Endothelial cell of umbilical vein (primary cell): ENCODE measurements at regions not wholly inside any gene's neighbourhood (a gene's known extent, or its start where the extent isn't known, plus 50 kb on each side); places are given as distances from the start of the nearest gene placed in this dataset.
"Not testable (repeated sequence)": the region's sequence is repeated elsewhere in the genome, so short reads cannot be mapped to it uniquely, and the experiment has no call there.

Source experiments
- BruUV-seq: library from RNA; stranded (reverse); fragments of 400-500 nt; replicated peaks from 2 replicates; lab custom pipeline; 2021; lab: Mats Ljungman, UMichigan
- CTCF ChIA-PET: fragments of 300-600, 350-600 bp; sonication (Branson Sonifier 250); formaldehyde crosslinking; loops from one replicate; lab custom pipeline; 2021; ENCODE audit warnings: antibody characterized with exemption, inconsistent platforms; lab: Charles Lee
- POLR2A ChIA-PET: fragments of 300-600, 350-600 bp; sonication (Branson Sonifier 250); formaldehyde crosslinking; loops from one replicate; lab custom pipeline; 2021; ENCODE audit warnings: antibody characterized with exemption, inconsistent platforms; lab: Charles Lee
- DNase-seq: peaks from one replicate; pipeline ENCODE4 v3.0.0-alpha.2; 2011; ENCODE audit warnings: low read depth, low spot score
- FAIRE-seq: peaks from 2 replicates; lab custom pipeline; 2011; peaks lifted over from hg19 to GRCh38; lab: Jason Lieb, UNC
- H2AFZ ChIP-seq: 2 replicates; pipeline ENCODE4 v1.6.0; 2012; ENCODE audit warnings: low read depth, low read length, control low read depth, inconsistent platforms
- H3K27ac ChIP-seq: 2 replicates; pipeline ENCODE4 v1.5.1; 2011; ENCODE audit warnings: low read depth, mild to moderate bottlenecking, control low read depth, low read length, moderate library complexity; ENCODE audit not compliant: insufficient read depth
- H3K27me3 ChIP-seq, 2 experiments: 2 replicates each; pipeline versions ENCODE4 v1.6.0 to v1.6.1; 2011; ENCODE audit warnings: low read length in 2 of 2, mixed read lengths in 1 of 2; ENCODE audit not compliant: control insufficient read depth in 2 of 2, insufficient read depth in 2 of 2
- H3K36me3 ChIP-seq, 2 experiments: 2 replicates in 1 of 2; 3 replicates in 1 of 2; pipeline ENCODE4 v1.5.1; 2011; ENCODE audit warnings: low read length in 2 of 2, mild to moderate bottlenecking in 1 of 2, moderate library complexity in 1 of 2; ENCODE audit not compliant: control insufficient read depth in 2 of 2, insufficient read depth in 2 of 2; ENCODE audit errors: extremely low read depth in 1 of 2
- H3K4me1 ChIP-seq: 3 replicates; pipeline ENCODE4 v1.5.1; 2011; ENCODE audit warnings: mild to moderate bottlenecking, low read length; ENCODE audit not compliant: control insufficient read depth, insufficient read depth; ENCODE audit errors: extremely low read depth
- H3K4me2 ChIP-seq: 2 replicates; pipeline ENCODE4 v1.6.1; 2011; ENCODE audit warnings: low read length, control low read depth, mixed read lengths; ENCODE audit not compliant: insufficient read depth
- H3K4me3 ChIP-seq, 3 experiments: fragments of 200-600 bp in 1 of 3; sonication (generic), shearing (Covaris generic) in 1 of 3; replicated peaks in 1 of 3; 2 replicates each; pipeline ENCODE4 v1.5.1; 2011 to 2016; ENCODE audit warnings: control low read depth in 3 of 3, low read length in 3 of 3, mild to moderate bottlenecking in 2 of 3, inconsistent platforms in 1 of 3, low read depth in 1 of 3, moderate library complexity in 1 of 3; ENCODE audit not compliant: insufficient read depth in 1 of 3
- H3K79me2 ChIP-seq: 2 replicates; pipeline ENCODE4 v1.6.0; 2012; ENCODE audit warnings: low read length, inconsistent platforms; ENCODE audit not compliant: control insufficient read depth, insufficient read depth
- H3K9ac ChIP-seq: replicated peaks from 2 replicates; pipeline ENCODE3; 2011; ENCODE audit warnings: low read length, control low read depth; ENCODE audit not compliant: insufficient read depth; ENCODE audit errors: extremely low read depth
- H3K9me1 ChIP-seq: replicated peaks from 3 replicates; pipeline ENCODE4 v1.6.0; 2011; ENCODE audit warnings: mild to moderate bottlenecking, low read length; ENCODE audit not compliant: control insufficient read depth, insufficient read depth; ENCODE audit errors: extremely low read depth
- H3K9me3 ChIP-seq: replicated peaks from 2 replicates; pipeline ENCODE4 v1.5.1; 2012; ENCODE audit warnings: low read length, inconsistent platforms; ENCODE audit not compliant: control insufficient read depth, insufficient read depth
- H4K20me1 ChIP-seq: replicated peaks from 2 replicates; pipeline ENCODE3; 2011; ENCODE audit warnings: mild to moderate bottlenecking, low read length; ENCODE audit not compliant: control insufficient read depth, insufficient read depth; ENCODE audit errors: extremely low read depth
- EZH2 ChIP-seq: IDR thresholded peaks from 2 replicates; pipeline ENCODE4 v1.6.1; 2012; ENCODE audit warnings: borderline replicate concordance, low read depth, mild to moderate bottlenecking, moderate library complexity, low read length, inconsistent platforms; ENCODE audit not compliant: severe bottlenecking
- FOS ChIP-seq: IDR thresholded peaks from 2 replicates; pipeline ENCODE4 v1.6.1; 2011; ENCODE audit warnings: mild to moderate bottlenecking, low read length, moderate library complexity, borderline replicate concordance; ENCODE audit not compliant: insufficient read depth
- GATA2 ChIP-seq: IDR thresholded peaks from 2 replicates; pipeline ENCODE4 v1.7.0; 2011; ENCODE audit warnings: low read depth, mild to moderate bottlenecking, moderate library complexity, mixed read lengths, low read length; ENCODE audit not compliant: insufficient read length, insufficient read depth
- JUN ChIP-seq: IDR thresholded peaks from 2 replicates; pipeline ENCODE4 v1.6.1; 2011; ENCODE audit warnings: borderline replicate concordance, low read depth; ENCODE audit not compliant: insufficient read length, insufficient read depth
- MAX ChIP-seq: IDR thresholded peaks from 2 replicates; pipeline ENCODE4 v1.6.1; 2011; ENCODE audit not compliant: insufficient read depth, insufficient read length
- MYC ChIP-seq: IDR thresholded peaks from one replicate; pipeline ENCODE4 v1.6.1; 2011; ENCODE audit warnings: mild to moderate bottlenecking, low read depth, low read length
- POLR2A ChIP-seq: IDR thresholded peaks from 2 replicates; pipeline ENCODE4 v1.6.1; 2012; ENCODE audit warnings: low read depth, mild to moderate bottlenecking, control low read depth, low read length
- POLR2AphosphoS5 ChIP-seq: IDR thresholded peaks from 2 replicates; pipeline ENCODE4 v1.6.1; 2012; ENCODE audit warnings: low read depth, mild to moderate bottlenecking, control low read depth, low read length, moderate library complexity; ENCODE audit not compliant: insufficient read depth
- dilution Hi-C: fragments of 300-500 bp; cut with MboI; formaldehyde crosslinking; loops from one replicate; pipeline ENCODE4 v1.15.0; 2019; ENCODE audit warnings: low sequenced_read_pairs; ENCODE audit not compliant: extremely low pct_ligation_motif_present
- intact Hi-C: fragments of 100-400 bp; cut with micrococcal nuclease; formaldehyde crosslinking; loops from one replicate; pipeline ENCODE4 v1.10.0; 2022
- TF ChIP-seq, protein P1 (sequence below), 2 donors: IDR thresholded peaks; 1 replicate in 1 of 2; 2 replicates in 1 of 2; pipeline ENCODE4 v1.5.1; 2011; ENCODE audit warnings: low read length in 2 of 2, mild to moderate bottlenecking in 2 of 2, moderate library complexity in 2 of 2, control low read depth in 1 of 2, inconsistent platforms in 1 of 2, low read depth in 1 of 2; ENCODE audit not compliant: insufficient read depth in 1 of 2; ENCODE audit errors: extremely low read depth in 1 of 2

DNA sequence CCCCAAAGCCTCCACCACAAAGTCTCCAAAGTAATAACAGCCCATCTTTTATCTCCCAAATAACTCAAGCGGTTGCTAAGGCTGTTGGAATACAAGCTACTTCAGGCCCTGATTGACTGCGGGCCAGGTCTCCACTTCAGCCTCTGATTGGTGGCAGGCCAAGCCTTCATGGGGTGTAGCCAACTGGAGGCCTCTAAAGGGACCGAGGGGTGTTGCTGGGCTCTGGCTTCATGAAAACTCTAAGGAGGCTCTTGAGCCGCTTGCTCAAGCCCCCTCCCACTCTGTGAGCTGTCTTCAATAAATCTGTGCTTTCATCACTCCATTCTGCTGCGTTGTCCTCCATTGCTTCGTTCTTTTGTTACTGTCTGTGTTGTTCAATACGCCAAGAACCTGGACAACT lies 487.2 kb downstream of the XYLT1 start:
- DNase-seq (no peak), FAIRE-seq (no peak)
- Histone ChIP-seq H3K79me2 (no peaks in the 10 kb centered on the region), H3K9me1 (no peaks in the 10 kb centered on the region), H3K4me1 (no peaks in the 10 kb centered on the region), H4K20me1 (no peaks in the 10 kb centered on the region), H3K27me3 (no peaks in the 10 kb centered on the region), H3K4me3 (no peak overlapping the region), H3K9ac (no peak overlapping the region), H3K27ac (no peak overlapping the region), H3K4me2 (no peak overlapping the region), H3K36me3 (no peaks in the 10 kb centered on the region), H3K9me3 (no peaks in the 10 kb centered on the region), H2AFZ (no peak overlapping the region)
- ChIA-PET CTCF (no interaction called here), POLR2A (no interaction called here)
- dilution Hi-C loops: no loop called here
- BruUV-seq: no TSS peak
- intact Hi-C loops: no loop called here
- TF ChIP-seq, protein P1, sequence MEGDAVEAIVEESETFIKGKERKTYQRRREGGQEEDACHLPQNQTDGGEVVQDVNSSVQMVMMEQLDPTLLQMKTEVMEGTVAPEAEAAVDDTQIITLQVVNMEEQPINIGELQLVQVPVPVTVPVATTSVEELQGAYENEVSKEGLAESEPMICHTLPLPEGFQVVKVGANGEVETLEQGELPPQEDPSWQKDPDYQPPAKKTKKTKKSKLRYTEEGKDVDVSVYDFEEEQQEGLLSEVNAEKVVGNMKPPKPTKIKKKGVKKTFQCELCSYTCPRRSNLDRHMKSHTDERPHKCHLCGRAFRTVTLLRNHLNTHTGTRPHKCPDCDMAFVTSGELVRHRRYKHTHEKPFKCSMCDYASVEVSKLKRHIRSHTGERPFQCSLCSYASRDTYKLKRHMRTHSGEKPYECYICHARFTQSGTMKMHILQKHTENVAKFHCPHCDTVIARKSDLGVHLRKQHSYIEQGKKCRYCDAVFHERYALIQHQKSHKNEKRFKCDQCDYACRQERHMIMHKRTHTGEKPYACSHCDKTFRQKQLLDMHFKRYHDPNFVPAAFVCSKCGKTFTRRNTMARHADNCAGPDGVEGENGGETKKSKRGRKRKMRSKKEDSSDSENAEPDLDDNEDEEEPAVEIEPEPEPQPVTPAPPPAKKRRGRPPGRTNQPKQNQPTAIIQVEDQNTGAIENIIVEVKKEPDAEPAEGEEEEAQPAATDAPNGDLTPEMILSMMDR (IDR thresholded peaks at IDR 0.05; ENCODE audit: extremely low read depth in 1 of 2, insufficient read depth in 1 of 2, low read depth in 1 of 2, low read length in 2 of 2): no peak
- no peak for TF ChIP-seq MAX
- no peak for TF ChIP-seq FOS
- TF ChIP-seq EZH2: no peak
- no peak for TF ChIP-seq JUN
- no peak for TF ChIP-seq POLR2AphosphoS5
- no peak for TF ChIP-seq MYC
- TF ChIP-seq POLR2A: no peak
- no peak for TF ChIP-seq GATA2

- H4K20me1 ChIP-seq, H2AFZ ChIP-seq, H3K36me3 ChIP-seq, dilution Hi-C loops, H3K79me2 ChIP-seq, H3K9ac ChIP-seq, H3K27ac ChIP-seq, BruUV-seq, H3K4me1 ChIP-seq, CTCF ChIA-PET, H3K4me2 ChIP-seq, H3K9me3 ChIP-seq, H3K27me3 ChIP-seq, DNase-seq, intact Hi-C loops, FAIRE-seq, H3K4me3 ChIP-seq, POLR2A ChIA-PET, H3K9me1 ChIP-seq: not testable (repeated sequence)
These were observed 486.7 kb downstream of the XYLT1 start for GRCh38 chr16:16984091-16984490.
